WTC11 (cell line): ENCODE measurements at regions not wholly inside any gene's neighbourhood (a gene's known extent, or its start where the extent isn't known, plus 50 kb on each side); places are given as distances from the start of the nearest gene placed in this dataset.
"Not testable (repeated sequence)": the region's sequence is repeated elsewhere in the genome, so short reads cannot be mapped to it uniquely, and the experiment has no call there.

Experiments used
- CBFB ChIP-seq: sonication (generic); formaldehyde crosslinking; IDR thresholded peaks from 2 replicates; pipeline ENCODE4 v1.8.1; 2022; ENCODE audit warnings: mild to moderate bottlenecking, low read depth, missing genetic modification reagents
- CREB1 ChIP-seq: sonication (generic); formaldehyde crosslinking; IDR thresholded peaks from 2 replicates; pipeline ENCODE4 v1.8.0; 2023; ENCODE audit warnings: mild to moderate bottlenecking, missing genetic modification reagents
- CTCF ChIP-seq: fragments of 200-600 bp; IDR thresholded peaks from 2 replicates; pipeline ENCODE4 v1.8.0; 2022; ENCODE audit warnings: antibody characterized with exemption
- MLX ChIP-seq: sonication (generic); formaldehyde crosslinking; IDR thresholded peaks from 2 replicates; pipeline ENCODE4 v1.8.1; 2023; ENCODE audit warnings: mild to moderate bottlenecking, missing genetic modification reagents, moderate library complexity
- NR1H2 ChIP-seq: sonication (generic); formaldehyde crosslinking; IDR thresholded peaks from 2 replicates; pipeline ENCODE4 v1.9.0; 2021; ENCODE audit warnings: mild to moderate bottlenecking, moderate library complexity, missing genetic modification reagents
- SP1 ChIP-seq: sonication (generic); formaldehyde crosslinking; conservative IDR thresholded peaks from 2 replicates; pipeline ENCODE4 v1.8.1; 2022; ENCODE audit warnings: missing genetic modification reagents
- TCF7 ChIP-seq: sonication (generic); formaldehyde crosslinking; IDR thresholded peaks from 2 replicates; pipeline ENCODE4 v1.8.0; 2022; ENCODE audit warnings: mild to moderate bottlenecking, low read depth, missing genetic modification reagents, moderate library complexity
- ZNF317 ChIP-seq: sonication (generic); formaldehyde crosslinking; IDR thresholded peaks from 2 replicates; pipeline ENCODE4 v1.8.1; 2023; ENCODE audit warnings: low read depth, mild to moderate bottlenecking, moderate library complexity, missing genetic modification reagents, borderline replicate concordance
- TF ChIP-seq, protein P1 (sequence below): sonication (generic); formaldehyde crosslinking; IDR thresholded peaks from 2 replicates; pipeline ENCODE4 v1.8.1; 2023; ENCODE audit warnings: mild to moderate bottlenecking, missing genetic modification reagents, moderate library complexity
- TF ChIP-seq, protein P2 (sequence below): sonication (generic); formaldehyde crosslinking; IDR thresholded peaks from 2 replicates; pipeline ENCODE4 v1.8.0; 2022; ENCODE audit warnings: mild to moderate bottlenecking, missing genetic modification reagents

DNA sequence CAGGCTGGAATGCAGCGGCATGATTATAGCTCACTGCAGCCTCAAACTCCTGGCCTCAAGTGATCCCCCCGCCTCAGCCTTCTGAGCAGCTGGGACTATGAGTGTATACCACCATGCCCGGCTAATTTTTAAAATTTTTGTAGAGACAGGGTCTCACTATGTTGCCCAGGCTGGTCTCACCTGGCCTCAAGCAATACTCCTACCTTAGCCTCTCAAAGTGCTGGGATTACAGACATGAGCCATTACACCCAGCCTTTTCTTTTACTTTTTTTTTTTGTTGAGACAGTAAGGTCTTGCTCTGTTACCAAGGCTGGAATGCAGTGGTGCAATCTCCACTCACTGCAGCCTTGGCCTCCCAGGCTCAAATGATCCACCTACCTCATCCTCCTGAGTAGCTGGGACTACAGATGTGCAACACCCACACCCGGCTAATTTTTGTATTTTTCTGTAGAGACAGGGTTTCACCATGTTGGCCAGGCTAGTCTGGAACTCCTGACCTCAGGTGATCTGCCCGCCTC is 155.5 kb downstream of the IGLL1 start:
- TF ChIP-seq CREB1; CTCF; MLX (CRISPR knock-in tag); ZNF317 (CRISPR knock-in tag); TCF7; NR1H2; SP1 (CRISPR knock-in tag); CBFB: not testable (repeated sequence)
- TF ChIP-seq, protein P1, sequence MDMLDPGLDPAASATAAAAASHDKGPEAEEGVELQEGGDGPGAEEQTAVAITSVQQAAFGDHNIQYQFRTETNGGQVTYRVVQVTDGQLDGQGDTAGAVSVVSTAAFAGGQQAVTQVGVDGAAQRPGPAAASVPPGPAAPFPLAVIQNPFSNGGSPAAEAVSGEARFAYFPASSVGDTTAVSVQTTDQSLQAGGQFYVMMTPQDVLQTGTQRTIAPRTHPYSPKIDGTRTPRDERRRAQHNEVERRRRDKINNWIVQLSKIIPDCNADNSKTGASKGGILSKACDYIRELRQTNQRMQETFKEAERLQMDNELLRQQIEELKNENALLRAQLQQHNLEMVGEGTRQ (CRISPR knock-in tag) = not testable (repeated sequence)
- TF ChIP-seq, protein P2, sequence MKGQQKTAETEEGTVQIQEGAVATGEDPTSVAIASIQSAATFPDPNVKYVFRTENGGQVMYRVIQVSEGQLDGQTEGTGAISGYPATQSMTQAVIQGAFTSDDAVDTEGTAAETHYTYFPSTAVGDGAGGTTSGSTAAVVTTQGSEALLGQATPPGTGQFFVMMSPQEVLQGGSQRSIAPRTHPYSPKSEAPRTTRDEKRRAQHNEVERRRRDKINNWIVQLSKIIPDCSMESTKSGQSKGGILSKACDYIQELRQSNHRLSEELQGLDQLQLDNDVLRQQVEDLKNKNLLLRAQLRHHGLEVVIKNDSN (CRISPR knock-in tag) = not testable (repeated sequence)
